Smooth muscle cell (in vitro differentiated cells): ENCODE measurements at regions not wholly inside any gene's neighbourhood (a gene's known extent, or its start where the extent isn't known, plus 50 kb on each side); places are given as distances from the start of the nearest gene placed in this dataset.

Experiments used
- DNase-seq: peaks from one replicate; lab custom pipeline; 2025; ENCODE audit not compliant: unreplicated experiment; lab: John Stamatoyannopoulos, UW
- H2AFZ ChIP-seq: fragments of 200-600 bp; sonication (generic); 2 replicates; pipeline ENCODE4 v1.6.0; 2016; ENCODE audit warnings: antibody characterized with exemption, low read depth, mild to moderate bottlenecking
- H3F3A ChIP-seq: fragments of 200-600 bp; sonication (generic); 2 replicates; pipeline ENCODE4 v1.6.0; 2017; ENCODE audit warnings: antibody characterized with exemption, low read depth
- H3K27ac ChIP-seq: fragments of 200-600 bp; sonication (generic); 2 replicates; pipeline ENCODE4 v1.5.1; 2016; ENCODE audit warnings: low read depth, mild to moderate bottlenecking
- H3K27me3 ChIP-seq: fragments of 200-600 bp; sonication (generic); 2 replicates; pipeline ENCODE4 v1.6.1; 2016; ENCODE audit warnings: low read depth, mild to moderate bottlenecking
- H3K36me3 ChIP-seq: fragments of 200-600 bp; sonication (generic); 2 replicates; pipeline ENCODE4 v1.5.1; 2016; ENCODE audit warnings: low read depth
- H3K4me1 ChIP-seq: fragments of 200-600 bp; sonication (generic); 2 replicates; pipeline ENCODE4 v1.5.1; 2016; ENCODE audit warnings: low read depth
- H3K4me2 ChIP-seq: fragments of 200-600 bp; sonication (generic); 2 replicates; pipeline ENCODE4 v1.6.0; 2016; ENCODE audit warnings: mild to moderate bottlenecking
- H3K4me3 ChIP-seq: fragments of 200-600 bp; sonication (generic); 2 replicates; pipeline ENCODE4 v1.5.1; 2016; ENCODE audit warnings: mild to moderate bottlenecking
- H3K79me2 ChIP-seq: fragments of 200-600 bp; sonication (generic); 2 replicates; pipeline ENCODE4 v1.6.0; 2016; ENCODE audit warnings: low read depth, mild to moderate bottlenecking
- H3K9ac ChIP-seq: fragments of 200-600 bp; sonication (generic); 2 replicates; pipeline ENCODE4 v1.6.0; 2016; ENCODE audit warnings: low read depth
- H3K9me3 ChIP-seq: fragments of 200-600 bp; sonication (generic); replicated peaks from 2 replicates; pipeline ENCODE4 v1.5.1; 2016; ENCODE audit warnings: low read depth
- H4K20me1 ChIP-seq: fragments of 200-600 bp; sonication (generic); 2 replicates; pipeline ENCODE4 v1.6.0; 2016; ENCODE audit warnings: low read depth
- WGBS: methylation state at CpG from one replicate; pipeline ENCODE4 v1.1.7; 2016; ENCODE audit warnings: low lambda C conversion rate; 5-methylcytosine and 5-hydroxymethylcytosine counted together
- TF ChIP-seq, protein P1 (sequence below): fragments of 200-600 bp; sonication (generic); IDR thresholded peaks from 2 replicates; pipeline ENCODE4 v1.5.1; 2017; ENCODE audit warnings: borderline replicate concordance, mild to moderate bottlenecking, antibody characterized with exemption; ENCODE audit not compliant: insufficient read depth, poor library complexity, severe bottlenecking

DNA sequence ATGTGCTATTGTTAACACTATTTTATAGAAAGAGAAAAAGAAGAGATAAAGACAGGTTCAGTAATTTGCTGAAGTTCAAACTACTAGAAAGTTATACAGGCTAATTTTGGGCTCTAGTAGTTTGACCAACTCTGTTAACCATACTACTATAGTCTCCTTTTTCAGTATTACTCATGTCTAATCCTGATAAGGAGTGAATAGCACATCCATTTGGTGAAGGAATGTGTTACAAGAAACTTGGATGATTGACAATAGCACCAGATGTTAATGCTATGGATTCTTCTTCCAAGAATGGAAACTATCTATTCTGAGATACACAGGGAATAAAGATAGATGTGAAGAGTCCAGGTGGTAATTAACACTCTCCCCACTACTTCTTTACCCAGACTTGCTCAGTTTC lies 677.3 kb downstream of the PRELID2 start:
- TF ChIP-seq, protein P1, sequence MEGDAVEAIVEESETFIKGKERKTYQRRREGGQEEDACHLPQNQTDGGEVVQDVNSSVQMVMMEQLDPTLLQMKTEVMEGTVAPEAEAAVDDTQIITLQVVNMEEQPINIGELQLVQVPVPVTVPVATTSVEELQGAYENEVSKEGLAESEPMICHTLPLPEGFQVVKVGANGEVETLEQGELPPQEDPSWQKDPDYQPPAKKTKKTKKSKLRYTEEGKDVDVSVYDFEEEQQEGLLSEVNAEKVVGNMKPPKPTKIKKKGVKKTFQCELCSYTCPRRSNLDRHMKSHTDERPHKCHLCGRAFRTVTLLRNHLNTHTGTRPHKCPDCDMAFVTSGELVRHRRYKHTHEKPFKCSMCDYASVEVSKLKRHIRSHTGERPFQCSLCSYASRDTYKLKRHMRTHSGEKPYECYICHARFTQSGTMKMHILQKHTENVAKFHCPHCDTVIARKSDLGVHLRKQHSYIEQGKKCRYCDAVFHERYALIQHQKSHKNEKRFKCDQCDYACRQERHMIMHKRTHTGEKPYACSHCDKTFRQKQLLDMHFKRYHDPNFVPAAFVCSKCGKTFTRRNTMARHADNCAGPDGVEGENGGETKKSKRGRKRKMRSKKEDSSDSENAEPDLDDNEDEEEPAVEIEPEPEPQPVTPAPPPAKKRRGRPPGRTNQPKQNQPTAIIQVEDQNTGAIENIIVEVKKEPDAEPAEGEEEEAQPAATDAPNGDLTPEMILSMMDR = no peak
- DNase-seq = no peak
- no peak overlapping the region for H3K27ac ChIP-seq

DNA sequence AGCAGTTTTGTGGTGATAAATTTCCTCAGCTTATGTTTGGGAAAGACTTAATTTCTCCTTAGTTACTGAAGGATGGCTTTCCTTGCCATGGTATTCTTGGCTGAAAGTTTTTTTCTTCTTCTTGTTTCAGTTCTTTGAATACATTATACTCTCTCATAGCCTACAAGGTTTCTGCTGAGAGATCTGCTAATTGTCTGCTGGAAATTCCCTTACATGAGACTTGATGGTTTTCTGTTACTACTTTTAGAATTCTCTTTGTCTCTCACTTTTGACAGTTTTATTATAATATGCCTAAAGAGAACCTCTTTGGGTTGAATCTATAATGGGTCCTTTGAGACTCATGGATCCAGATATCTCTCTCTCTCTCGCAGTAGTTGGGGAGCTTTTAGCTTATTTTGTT lies 693.6 kb downstream of the PRELID2 start:
- H3K27ac ChIP-seq = no peak overlapping the region
- H3K36me3 ChIP-seq = no peaks in the 10 kb centered on the region
- no peak overlapping the region for H3K4me2 ChIP-seq
- no peaks in the 10 kb centered on the region for H4K20me1 ChIP-seq
- no peak overlapping the region for H3K4me3 ChIP-seq
- H3K9me3 ChIP-seq = no peaks in the 10 kb centered on the region
- no peak for DNase-seq
- WGBS = 73% methylated on average over 1 of the region's 1 CpG
- H3K9ac ChIP-seq = no peak overlapping the region
- H2AFZ ChIP-seq = no peak overlapping the region
- H3F3A ChIP-seq = no peaks in the 10 kb centered on the region
- H3K27me3 ChIP-seq = no peaks in the 10 kb centered on the region
- no peaks in the 10 kb centered on the region for H3K79me2 ChIP-seq
- TF ChIP-seq, protein P1 = no peak
- no peaks in the 10 kb centered on the region for H3K4me1 ChIP-seq

More for the DNA sequence above, 677.3 kb downstream of the PRELID2 start:
- Histone ChIP-seq H3K9me3 (no peaks in the 10 kb centered on the region), H4K20me1 (no peaks in the 10 kb centered on the region), H3F3A (no peaks in the 10 kb centered on the region), H2AFZ (no peak overlapping the region), H3K79me2 (no peaks in the 10 kb centered on the region), H3K27me3 (peaks cover 22% of the 10 kb centered on the region), H3K36me3 (no peaks in the 10 kb centered on the region), H3K4me2 (no peak overlapping the region), H3K4me1 (peaks cover 27% of the 10 kb centered on the region), H3K4me3 (no peak overlapping the region), H3K9ac (no peak overlapping the region)

DNA sequence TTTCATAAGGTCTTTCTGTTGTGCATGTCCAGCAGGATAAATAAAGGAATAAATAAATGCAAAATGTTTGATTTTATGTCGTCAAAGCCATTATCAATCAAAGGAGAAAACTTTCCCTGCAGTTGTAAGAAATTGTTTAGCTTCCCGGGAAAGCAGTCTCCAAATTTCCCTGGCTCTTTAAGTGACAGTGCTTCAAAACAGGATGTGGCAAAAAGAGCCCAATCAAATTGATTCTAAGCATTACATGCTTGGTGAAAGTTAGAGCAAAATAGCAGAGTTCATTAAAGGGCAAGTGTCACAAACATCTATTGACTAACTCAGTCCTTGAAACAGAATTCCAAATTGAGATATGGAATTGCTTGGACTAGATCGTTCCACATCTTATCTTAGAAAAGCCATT lies 704.1 kb downstream of the PRELID2 start:
- H3K27ac ChIP-seq = no peak overlapping the region
- no peaks in the 10 kb centered on the region for H3K9me3 ChIP-seq
- H3K4me1 ChIP-seq = no peaks in the 10 kb centered on the region
- H3K4me3 ChIP-seq = no peak overlapping the region
- no peaks in the 10 kb centered on the region for H3K36me3 ChIP-seq
- H2AFZ ChIP-seq = no peak overlapping the region
- H4K20me1 ChIP-seq = no peaks in the 10 kb centered on the region
- H3K9ac ChIP-seq = no peak overlapping the region
- H3K79me2 ChIP-seq = no peaks in the 10 kb centered on the region
- 26% methylated on average over 3 of the region's 3 CpGs for WGBS
- H3K4me2 ChIP-seq = no peak overlapping the region
- DNase-seq = no peak
- no peaks in the 10 kb centered on the region for H3F3A ChIP-seq
- peaks cover 4% of the 10 kb centered on the region for H3K27me3 ChIP-seq
- TF ChIP-seq, protein P1 = no peak

DNA sequence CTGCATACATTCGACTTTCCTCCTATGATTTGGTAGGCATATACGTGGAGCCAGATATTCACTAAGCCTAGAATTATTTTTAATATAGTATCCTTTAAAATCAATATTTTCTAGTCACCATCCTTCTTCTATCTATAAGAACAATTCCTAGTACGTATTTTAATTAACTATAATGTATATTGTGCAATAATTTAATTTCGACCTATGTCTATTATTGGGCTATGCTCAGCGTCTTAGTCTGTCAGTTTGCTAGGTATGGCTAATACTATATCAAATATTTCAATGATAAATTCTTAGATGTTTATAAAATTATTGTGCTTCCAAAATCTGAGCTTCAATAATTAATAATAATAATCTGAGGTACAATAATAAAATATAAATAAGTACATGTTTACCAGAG lies 705.3 kb downstream of the PRELID2 start:
- no peaks in the 10 kb centered on the region for H3K9me3 ChIP-seq
- H3K79me2 ChIP-seq = no peaks in the 10 kb centered on the region
- H4K20me1 ChIP-seq = no peaks in the 10 kb centered on the region
- TF ChIP-seq, protein P1 = no peak
- WGBS = 90% methylated on average over 5 of the region's 5 CpGs
- H3K9ac ChIP-seq = no peak overlapping the region
- DNase-seq = no peak
- H3K4me3 ChIP-seq = no peak overlapping the region
- no peak overlapping the region for H3K4me2 ChIP-seq
- H3K27me3 ChIP-seq = peaks cover 4% of the 10 kb centered on the region
- H2AFZ ChIP-seq = no peak overlapping the region
- no peaks in the 10 kb centered on the region for H3K4me1 ChIP-seq
- H3K27ac ChIP-seq = no peak overlapping the region
- H3K36me3 ChIP-seq = no peaks in the 10 kb centered on the region
- H3F3A ChIP-seq = no peaks in the 10 kb centered on the region
